K562 (cell line): ENCODE measurements at regions not wholly inside any gene's neighbourhood (a gene's known extent, or its start where the extent isn't known, plus 50 kb on each side); places are given as distances from the start of the nearest gene placed in this dataset.

Experiments used
- ATF7 ChIP-seq: fragments of 450-650 bp; IDR thresholded peaks from 2 replicates; pipeline ENCODE4 v1.7.1; 2014; ENCODE audit warnings: mild to moderate bottlenecking, moderate library complexity
- SAFB2 ChIP-seq: fragments of 200-400 bp; formaldehyde crosslinking; IDR thresholded peaks from 2 replicates; pipeline ENCODE4 v1.6.1; 2018; ENCODE audit warnings: borderline replicate concordance, low read length, low read depth, moderate library complexity; ENCODE audit not compliant: severe bottlenecking
- TAF1 ChIP-seq: IDR thresholded peaks from 2 replicates; pipeline ENCODE4 v1.6.1; 2011; ENCODE audit warnings: mild to moderate bottlenecking, low read length, moderate library complexity; ENCODE audit not compliant: insufficient read depth, control insufficient read depth, severe bottlenecking; ENCODE audit errors: extremely low read depth
- TF ChIP-seq, protein P1 (sequence below): fragments of 250-450 bp; sonication (Bioruptor Pico); IDR thresholded peaks from 2 replicates; pipeline ENCODE4 v1.8.0; 2021; ENCODE audit warnings: moderate library complexity, mild to moderate bottlenecking, inconsistent platforms
- TF ChIP-seq, protein P2 (sequence below), 2 experiments: IDR thresholded peaks; 2 replicates each; pipeline ENCODE4 v1.6.1; 2011; ENCODE audit warnings: borderline replicate concordance in 1 of 2, control low read depth in 1 of 2, low read depth in 1 of 2, low read length in 1 of 2, mild to moderate bottlenecking in 1 of 2, mixed read lengths in 1 of 2, moderate library complexity in 1 of 2; ENCODE audit not compliant: insufficient read depth in 1 of 2, insufficient read length in 1 of 2, poor library complexity in 1 of 2, severe bottlenecking in 1 of 2; ENCODE audit errors: extremely low read depth in 1 of 2

DNA sequence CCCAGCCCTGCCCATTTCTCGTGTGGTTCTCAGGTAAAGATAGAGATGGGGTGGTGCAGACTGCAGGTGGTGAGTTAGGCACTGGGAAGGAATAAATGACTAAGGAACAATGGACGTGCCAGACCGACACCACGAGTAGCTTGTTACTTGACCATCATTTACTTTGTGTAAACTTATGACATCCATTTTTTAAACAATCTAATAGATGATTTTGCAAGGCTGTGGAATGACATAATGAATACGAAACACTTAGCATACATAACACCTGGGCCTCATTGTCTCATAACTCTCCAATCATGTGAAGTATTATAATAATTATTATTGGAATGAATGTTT lies 137.3 kb upstream of the CPEB2 start:
- TF ChIP-seq, protein P1, sequence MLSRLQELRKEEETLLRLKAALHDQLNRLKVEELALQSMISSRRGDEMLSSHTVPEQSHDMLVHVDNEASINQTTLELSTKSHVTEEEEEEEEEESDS, result no peak
- TF ChIP-seq TAF1 (no peak), ATF7 (no peak), SAFB2 (no peak)
- TF ChIP-seq, protein P2, sequence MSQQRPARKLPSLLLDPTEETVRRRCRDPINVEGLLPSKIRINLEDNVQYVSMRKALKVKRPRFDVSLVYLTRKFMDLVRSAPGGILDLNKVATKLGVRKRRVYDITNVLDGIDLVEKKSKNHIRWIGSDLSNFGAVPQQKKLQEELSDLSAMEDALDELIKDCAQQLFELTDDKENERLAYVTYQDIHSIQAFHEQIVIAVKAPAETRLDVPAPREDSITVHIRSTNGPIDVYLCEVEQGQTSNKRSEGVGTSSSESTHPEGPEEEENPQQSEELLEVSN (IDR thresholded peaks at IDR 0.05; ENCODE audit: borderline replicate concordance in 1 of 2, extremely low read depth in 1 of 2, insufficient read depth in 1 of 2, insufficient read length in 1 of 2, low read depth in 1 of 2, low read length in 1 of 2, poor library complexity in 1 of 2, severe bottlenecking in 1 of 2), result no peak
